Gastrocnemius medialis (tissue), 4 donors: ENCODE measurements at regions not wholly inside any gene's neighbourhood (a gene's known extent, or its start where the extent isn't known, plus 50 kb on each side); places are given as distances from the start of the nearest gene placed in this dataset.
A peak's percentile ranks its signal among the peaks of the same experiment; 100 is the strongest.

Experiments
- ATAC-seq, 2 donors: fragments of 150-250 bp; one replicate each; pipeline ENCODE4 v1.9.1; 2016
- DNase-seq, 2 donors: peaks; one replicate each; pipeline ENCODE4 v3.0.0-alpha.2; 2019
- H3K27ac ChIP-seq, 4 donors: fragments of 200-600 bp; sonication (generic); 1 replicate in 1 of 4; 2 replicates in 3 of 4; pipeline ENCODE4 v1.5.1; 2016 to 2018; ENCODE audit warnings: mild to moderate bottlenecking in 2 of 4, moderate library complexity in 1 of 4
- H3K27me3 ChIP-seq, 3 donors: fragments of 200-600 bp; sonication (generic) in 2 of 3; 1 replicate in 1 of 3; 2 replicates in 2 of 3; pipeline versions ENCODE4 v1.5.1 to v1.6.0; 2016 to 2019; ENCODE audit warnings: mild to moderate bottlenecking in 1 of 3, moderate library complexity in 1 of 3
- H3K36me3 ChIP-seq, 2 donors: fragments of 200-600 bp; sonication (generic) in 1 of 2; one replicate each; pipeline ENCODE4 v1.5.1; 2017 to 2018
- H3K4me1 ChIP-seq, 2 donors: fragments of 200-600 bp; sonication (generic) in 1 of 2; one replicate each; pipeline ENCODE4 v1.5.1; 2016 to 2017; ENCODE audit warnings: mild to moderate bottlenecking in 2 of 2
- H3K4me3 ChIP-seq, 4 donors: fragments of 200-600 bp; sonication (generic) in 3 of 4; 1 replicate in 1 of 4; 2 replicates in 3 of 4; pipeline ENCODE4 v1.5.1; 2016 to 2019; ENCODE audit warnings: mild to moderate bottlenecking in 2 of 4
- H3K9me3 ChIP-seq, 3 donors: fragments of 200-600 bp; sonication (generic) in 2 of 3; 1 replicate in 1 of 3; 2 replicates in 2 of 3; pipeline ENCODE4 v1.5.1; 2016 to 2019
- CTCF ChIP-seq, 5 experiments: fragments of 450-650 bp in 3 of 5; fragments of 200-600 bp in 2 of 5; sonication (generic) in 2 of 5; IDR thresholded peaks in 4 of 5; conservative IDR thresholded peaks in 1 of 5; 1 replicate in 4 of 5; 2 replicates in 1 of 5; pipeline ENCODE4 v1.5.1; 2016 to 2019; ENCODE audit warnings: antibody characterized with exemption in 5 of 5, mild to moderate bottlenecking in 3 of 5, moderate library complexity in 3 of 5
- POLR2A ChIP-seq, 2 donors: fragments of 450-650 bp; IDR thresholded peaks; one replicate each; pipeline ENCODE4 v1.6.1; 2017; ENCODE audit warnings: antibody characterized with exemption in 2 of 2, mild to moderate bottlenecking in 2 of 2, moderate library complexity in 2 of 2
- in situ Hi-C, 4 donors: fragments of 200-750 bp; cut with MboI; loops; one replicate each; pipeline versions ENCODE4 v1.15.0 to v1.8.0; 2017; ENCODE audit warnings: low sequenced_read_pairs in 4 of 4
- intact Hi-C: fragments of 100-400 bp; cut with DNase I; formaldehyde crosslinking; loops from one replicate; pipeline ENCODE4 v1.15.1; 2023; ENCODE audit warnings: low total_unique reads

- intact Hi-C loops (loop anchor here (5.0 to 10.0 kb wide), 6 partner anchors 242 to 793 kb away; partner anchors contain the start of gene ZNF521), in situ Hi-C loops (loop anchor here in 1 of 4 donors (25.0 kb wide), 1 partner anchor 347 kb away; no protein-coding TSS in a partner anchor)
- H3K27ac ChIP-seq = peak overlapping the region in 3 of 4 donors; percentile 9 to 87 (median 69)
- no peaks in the 10 kb centered on the region for H3K27me3 ChIP-seq
- no peaks in the 10 kb centered on the region for H3K9me3 ChIP-seq
- H3K4me3 ChIP-seq = no peak overlapping the region
- no peaks in the 10 kb centered on the region for H3K36me3 ChIP-seq
- TF ChIP-seq POLR2A (IDR thresholded peaks at IDR 0.05) (no peak), CTCF (IDR thresholded peaks at IDR 0.05 in 4 of 5, conservative IDR thresholded peaks at IDR 0.05 in 1 of 5) (peak in 1 of 5 experiments; percentile 18)
- DNase-seq (peak in 1 of 2 donors; percentile 35), ATAC-seq (no peak)
- peaks cover 48 to 61% of the 10 kb centered on the region in 2 donors for H3K4me1 ChIP-seq
Measured at GRCh38 chr18:24989760-24990593, 362.0 kb downstream of the ZNF521 start.

DNA sequence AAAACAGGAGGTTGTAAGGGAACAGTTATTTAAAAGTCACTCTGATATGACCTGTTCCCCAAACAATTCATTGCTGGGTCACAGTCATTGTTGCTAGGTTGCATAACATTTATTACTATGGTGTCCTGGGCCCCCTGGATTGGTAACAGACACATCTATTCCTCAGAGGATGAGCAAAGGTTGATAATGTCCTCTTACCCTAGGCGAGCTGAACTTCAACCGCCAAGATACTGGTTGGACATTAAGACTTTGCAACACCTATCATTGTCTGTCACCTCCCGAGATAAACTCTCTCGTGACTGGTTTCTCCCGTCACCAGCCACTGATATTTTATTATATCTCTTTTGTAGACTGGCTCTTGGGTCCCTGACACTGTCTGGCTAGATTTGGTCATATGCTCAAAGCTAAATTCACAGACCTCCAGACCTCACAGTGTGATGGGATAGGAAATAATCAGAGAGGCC lies 361.3 kb downstream of the ZNF521 start:
- TF ChIP-seq CTCF (IDR thresholded peaks at IDR 0.05 in 4 of 5, conservative IDR thresholded peaks at IDR 0.05 in 1 of 5) = no peak
- Histone ChIP-seq H3K9me3 (no peaks in the 10 kb centered on the region), H3K27ac (peak overlapping the region; percentile 49 to 69 (median 58)), H3K27me3 (no peaks in the 10 kb centered on the region), H3K4me1 (peaks cover 41 to 54% of the 10 kb centered on the region in 2 donors), H3K36me3 (no peaks in the 10 kb centered on the region), H3K4me3 (peak overlapping the region in 2 of 4 donors; percentile 20 to 30)
- intact Hi-C loops = no loop called here
- no peak for ATAC-seq
- no peak for DNase-seq
- in situ Hi-C loops = loop anchor here in 1 of 4 donors (25.0 kb wide), 1 partner anchor 347 kb away; no protein-coding TSS in a partner anchor

- in situ Hi-C loops (loop anchor here in 1 of 4 donors (25.0 kb wide), 1 partner anchor 346 kb away; no protein-coding TSS in a partner anchor), intact Hi-C loops (no loop called here)
- H3K36me3 ChIP-seq = no peaks in the 10 kb centered on the region
- peak overlapping the region; percentile 11 to 30 (median 16) for H3K4me3 ChIP-seq
- no peaks in the 10 kb centered on the region for H3K9me3 ChIP-seq
- TF ChIP-seq CTCF (IDR thresholded peaks at IDR 0.05 in 4 of 5, conservative IDR thresholded peaks at IDR 0.05 in 1 of 5) = no peak
- no peak for TF ChIP-seq POLR2A (IDR thresholded peaks at IDR 0.05)
- H3K4me1 ChIP-seq = peaks cover 34 to 48% of the 10 kb centered on the region in 2 donors
- peak; percentile 16 to 18 for ATAC-seq
- H3K27me3 ChIP-seq = no peaks in the 10 kb centered on the region
- H3K27ac ChIP-seq = peak overlapping the region; percentile 49 to 69 (median 58)
- DNase-seq = peak in 1 of 2 donors; percentile 33
Measured at GRCh38 chr18:24991141-24992060, 360.6 kb downstream of the ZNF521 start.

- DNase-seq = no peak
- H3K4me1 ChIP-seq = peaks cover 30 to 39% of the 10 kb centered on the region in 2 donors
- H3K27me3 ChIP-seq = no peaks in the 10 kb centered on the region
- ATAC-seq = no peak
- H3K4me3 ChIP-seq = no peak overlapping the region
- in situ Hi-C loops (loop anchor here in 1 of 4 donors (25.0 kb wide), 1 partner anchor 345 kb away; no protein-coding TSS in a partner anchor), intact Hi-C loops (no loop called here)
- no peak for TF ChIP-seq POLR2A (IDR thresholded peaks at IDR 0.05)
- TF ChIP-seq CTCF (IDR thresholded peaks at IDR 0.05 in 4 of 5, conservative IDR thresholded peaks at IDR 0.05 in 1 of 5) = no peak
- no peak overlapping the region for H3K27ac ChIP-seq
- no peaks in the 10 kb centered on the region for H3K9me3 ChIP-seq
- H3K36me3 ChIP-seq = no peaks in the 10 kb centered on the region
Measured at GRCh38 chr18:24992491-24992890, 359.5 kb downstream of the ZNF521 start.
